ENCODE measurements at regions not wholly inside any gene's neighbourhood (a gene's known extent, or its start where the extent isn't known, plus 50 kb on each side); places are given as distances from the start of the nearest gene placed in this dataset.

DNA sequence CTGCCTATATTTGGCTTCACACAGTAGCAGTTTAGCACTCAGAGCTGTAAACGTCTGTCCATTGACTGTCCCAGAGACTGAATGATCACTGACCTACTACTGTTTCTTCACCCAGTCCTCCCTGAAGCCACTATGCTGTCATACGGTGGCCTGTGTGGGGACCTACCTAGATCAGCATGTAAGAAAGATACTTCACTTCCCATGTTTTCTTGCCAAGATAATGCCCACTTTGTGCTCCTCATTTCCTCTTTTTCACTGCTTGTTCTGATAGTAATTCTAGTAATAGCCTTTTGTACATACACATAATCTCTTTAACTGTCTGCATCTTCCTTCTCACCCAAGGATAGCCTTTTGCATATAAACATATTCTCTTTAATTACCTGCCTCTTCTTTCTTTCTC, 109.9 kb upstream of the TIAM2 start:
- DNase-seq: no peak
- H3K27me3 ChIP-seq: no peaks in the 10 kb centered on the region
- no peak overlapping the region for H3K27ac ChIP-seq
- H3K4me3 ChIP-seq: no peak overlapping the region
- no peaks in the 10 kb centered on the region for H3K36me3 ChIP-seq
- no peaks in the 10 kb centered on the region for H3K4me1 ChIP-seq
- H3K9me3 ChIP-seq (replicated peaks): no peaks in the 10 kb centered on the region

DNA sequence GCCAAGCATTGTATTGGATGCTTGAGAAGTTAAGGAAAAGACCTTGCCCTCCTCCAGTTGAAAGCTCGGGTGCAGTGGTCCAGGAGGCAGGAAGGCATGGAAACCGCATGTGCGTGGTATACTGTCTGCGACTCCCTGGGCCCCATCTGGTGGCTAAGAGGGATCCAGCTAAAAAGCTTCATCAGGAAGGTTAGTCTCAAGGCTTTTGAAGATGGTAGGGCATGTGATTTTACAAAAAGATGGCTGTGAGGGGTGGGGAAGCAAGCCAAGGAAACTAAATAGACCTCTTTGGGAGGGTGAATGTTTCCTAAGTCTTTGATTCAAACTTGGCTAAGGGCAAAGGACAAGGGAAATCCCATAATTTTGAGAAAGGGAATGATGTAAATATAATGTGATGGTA, 109.1 kb upstream of the TIAM2 start:
- no peaks in the 10 kb centered on the region for H3K9me3 ChIP-seq (replicated peaks)
- DNase-seq: no peak
- no peaks in the 10 kb centered on the region for H3K27me3 ChIP-seq
- no peaks in the 10 kb centered on the region for H3K4me1 ChIP-seq
- no peak overlapping the region for H3K4me3 ChIP-seq
- no peaks in the 10 kb centered on the region for H3K36me3 ChIP-seq
- no peak overlapping the region for H3K27ac ChIP-seq

DNA sequence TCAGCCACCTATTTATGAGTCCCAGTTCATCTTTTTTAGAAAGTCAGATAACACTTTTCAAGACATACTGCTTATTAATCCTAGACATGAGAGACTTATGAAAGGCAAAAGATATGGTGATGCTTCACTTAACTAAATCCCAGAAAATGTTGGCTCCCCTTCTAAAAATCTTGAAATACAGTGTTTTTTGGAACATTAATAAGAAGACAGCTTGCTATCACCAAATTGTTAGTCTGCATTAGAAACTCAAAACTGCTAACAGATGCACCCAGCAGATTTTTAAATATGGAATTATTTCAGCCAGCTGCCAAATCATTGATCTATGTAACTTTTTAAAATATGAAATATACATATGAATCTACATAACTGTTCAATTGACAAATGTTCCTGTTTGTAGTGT, 108.6 kb upstream of the TIAM2 start:
- Histone ChIP-seq H3K36me3 (no peaks in the 10 kb centered on the region), H3K27me3 (no peaks in the 10 kb centered on the region), H3K4me3 (no peak overlapping the region), H3K9me3 (replicated peaks) (no peaks in the 10 kb centered on the region), H3K27ac (no peak overlapping the region), H3K4me1 (no peaks in the 10 kb centered on the region)
- no peak for DNase-seq

DNA sequence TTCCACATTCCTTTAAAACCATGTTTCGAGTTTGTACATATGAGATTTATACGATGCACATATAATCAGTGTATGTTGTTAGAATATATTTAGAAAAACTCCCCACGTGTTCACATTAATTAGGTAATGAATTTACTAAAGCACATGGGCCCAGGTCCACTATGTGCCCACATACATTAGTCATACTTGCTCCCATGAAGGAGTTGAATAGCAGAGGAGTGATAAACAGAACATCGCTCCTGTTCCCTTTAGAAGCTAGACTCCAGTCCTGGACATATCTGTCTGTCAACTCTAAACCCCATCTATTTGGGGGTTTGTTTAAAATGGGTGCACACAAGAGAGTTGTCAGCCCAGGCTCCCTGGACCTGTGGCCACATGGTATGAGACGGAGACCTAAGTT, 108.1 kb upstream of the TIAM2 start:
- no peak overlapping the region for H3K4me3 ChIP-seq
- no peak overlapping the region for H3K27ac ChIP-seq
- no peaks in the 10 kb centered on the region for H3K27me3 ChIP-seq
- H3K4me1 ChIP-seq: no peaks in the 10 kb centered on the region
- no peaks in the 10 kb centered on the region for H3K36me3 ChIP-seq
- DNase-seq: no peak
- no peaks in the 10 kb centered on the region for H3K9me3 ChIP-seq (replicated peaks)

DNA sequence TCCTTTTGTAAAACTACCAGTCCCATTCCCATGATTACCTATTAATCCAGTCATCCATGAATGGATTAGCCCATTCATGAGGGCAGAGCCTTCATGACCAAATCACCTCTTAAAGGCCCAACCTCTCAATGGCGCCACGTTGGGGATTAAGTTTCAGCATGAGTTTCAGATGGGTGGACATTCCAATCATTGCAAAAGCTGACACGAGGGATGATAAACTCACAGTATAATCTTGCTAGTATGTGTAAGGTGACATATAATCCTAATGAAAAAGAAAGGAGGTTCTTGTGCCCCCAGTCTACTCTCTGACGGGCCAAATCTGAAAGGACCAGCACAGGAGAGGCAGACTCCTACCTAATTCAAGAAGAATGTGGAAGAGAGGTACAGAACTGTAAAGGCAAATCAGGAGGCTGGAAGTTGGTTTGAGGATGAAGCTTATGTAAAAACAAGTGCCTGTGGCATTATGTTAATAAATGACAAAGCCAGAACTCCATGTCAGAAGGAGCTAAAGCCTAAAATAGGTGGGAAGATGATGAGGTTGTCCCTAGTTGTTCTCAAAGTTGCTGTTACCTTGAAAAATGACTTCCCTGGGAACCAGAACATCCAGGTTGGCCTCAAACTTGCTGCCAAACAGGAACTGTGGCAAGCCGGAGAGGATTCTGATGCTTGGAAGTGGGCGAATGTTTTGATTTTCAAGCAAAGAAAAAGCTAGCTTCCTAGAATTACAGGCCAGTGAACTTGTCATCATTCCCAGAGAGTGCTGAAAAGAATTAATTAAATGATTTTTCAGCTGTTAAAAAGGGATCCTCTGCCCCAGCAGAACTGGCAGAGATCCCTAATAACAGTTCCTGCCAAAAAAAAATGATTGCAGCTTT, 106.5 kb upstream of the TIAM2 start:
- no peaks in the 10 kb centered on the region for H3K36me3 ChIP-seq
- no peak for DNase-seq
- no peaks in the 10 kb centered on the region for H3K9me3 ChIP-seq (replicated peaks)
- H3K4me1 ChIP-seq: no peaks in the 10 kb centered on the region
- no peak overlapping the region for H3K4me3 ChIP-seq
- H3K27ac ChIP-seq: no peak overlapping the region
- no peaks in the 10 kb centered on the region for H3K27me3 ChIP-seq

DNA sequence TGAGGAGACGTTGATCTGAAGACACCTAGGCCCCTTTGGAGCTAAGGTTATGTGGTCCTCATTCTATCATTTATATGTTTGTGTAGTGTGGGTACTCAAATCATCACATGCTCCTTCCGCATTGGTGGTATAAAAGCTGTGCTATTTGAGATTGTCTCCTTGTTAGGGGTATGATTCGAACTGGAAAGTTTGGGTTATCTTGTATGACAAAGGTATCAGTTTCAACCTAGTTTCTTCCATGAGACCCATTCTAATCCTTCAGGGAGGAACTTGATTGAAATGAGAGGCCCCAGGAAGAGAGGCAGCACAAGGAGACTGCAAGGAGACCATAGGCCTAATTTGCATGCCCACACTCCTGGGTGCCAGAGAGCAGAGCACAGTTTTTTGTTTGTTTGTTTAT, 104.2 kb upstream of the TIAM2 start:
- H3K9me3 ChIP-seq (replicated peaks): no peaks in the 10 kb centered on the region
- DNase-seq: no peak
- no peak overlapping the region for H3K4me3 ChIP-seq
- no peaks in the 10 kb centered on the region for H3K4me1 ChIP-seq
- no peak overlapping the region for H3K27ac ChIP-seq
- H3K27me3 ChIP-seq: no peaks in the 10 kb centered on the region
- H3K36me3 ChIP-seq: no peaks in the 10 kb centered on the region

DNA sequence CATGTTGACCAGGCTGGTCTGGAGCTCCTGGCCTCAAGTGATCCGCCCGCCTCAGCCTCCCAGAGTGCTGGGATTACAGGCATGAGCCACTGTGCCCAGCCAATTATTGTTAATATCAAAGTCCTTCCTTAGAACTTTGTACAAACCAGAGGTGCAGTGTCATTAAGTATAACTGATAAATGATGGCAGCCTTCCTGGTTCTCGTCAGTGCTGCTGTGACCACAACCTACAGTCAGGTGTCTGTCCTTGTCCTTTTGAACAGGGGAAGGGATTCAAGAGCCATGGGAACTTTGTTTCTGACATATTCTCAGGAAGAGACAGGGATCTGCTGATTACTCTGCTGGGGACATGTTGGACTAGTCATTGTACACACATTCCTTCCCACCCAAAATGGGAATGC, 103.2 kb upstream of the TIAM2 start:
- Histone ChIP-seq H3K27me3 (no peaks in the 10 kb centered on the region), H3K9me3 (replicated peaks) (no peaks in the 10 kb centered on the region), H3K36me3 (no peaks in the 10 kb centered on the region), H3K27ac (no peak overlapping the region), H3K4me1 (no peaks in the 10 kb centered on the region), H3K4me3 (no peak overlapping the region)
- DNase-seq: no peak

DNA sequence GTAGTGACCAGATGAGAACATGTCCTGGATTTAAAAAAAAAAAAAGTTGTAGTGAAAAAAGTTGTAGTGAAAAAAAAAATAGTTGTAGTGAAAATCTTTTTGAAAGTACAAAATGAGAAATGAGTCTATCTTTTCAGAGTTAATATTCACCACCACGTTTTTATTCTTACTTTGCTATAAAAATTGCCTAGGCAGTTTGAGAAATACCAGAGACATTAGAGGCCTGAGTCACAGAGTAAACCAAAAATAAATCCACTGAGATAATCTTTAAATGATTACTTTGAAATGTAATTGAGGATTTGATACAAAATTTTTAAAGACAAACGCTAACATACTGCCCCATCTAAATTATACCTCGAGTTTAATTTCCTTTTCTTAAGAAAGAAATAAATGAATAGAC, 101.2 kb upstream of the TIAM2 start:
- H3K4me3 ChIP-seq: no peak overlapping the region
- no peak overlapping the region for H3K27ac ChIP-seq
- DNase-seq: no peak
- H3K9me3 ChIP-seq (replicated peaks): no peaks in the 10 kb centered on the region
- no peaks in the 10 kb centered on the region for H3K27me3 ChIP-seq
- no peaks in the 10 kb centered on the region for H3K36me3 ChIP-seq
- H3K4me1 ChIP-seq: no peaks in the 10 kb centered on the region

DNA sequence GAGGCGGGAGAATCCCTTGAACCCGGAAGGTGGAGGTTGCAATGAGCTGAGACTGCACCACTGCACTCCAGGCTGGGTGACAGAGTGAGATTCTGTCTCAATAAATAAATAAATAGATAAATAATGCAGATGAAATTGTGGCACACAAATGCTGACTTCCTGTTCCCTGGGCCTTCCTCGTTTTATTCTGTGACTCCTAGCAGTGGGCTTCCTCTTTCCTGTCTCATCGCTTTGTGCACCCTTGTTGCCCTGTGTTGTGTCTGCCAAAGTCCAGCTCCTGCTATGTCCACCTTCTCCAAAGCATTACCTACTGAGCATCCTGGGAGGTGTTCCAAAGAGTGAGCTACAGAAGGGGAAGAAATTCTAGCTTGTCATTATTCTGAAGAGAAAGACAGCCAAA, 100.2 kb upstream of the TIAM2 start:
- H3K27me3 ChIP-seq: no peaks in the 10 kb centered on the region
- H3K4me3 ChIP-seq: no peak overlapping the region
- H3K9me3 ChIP-seq (replicated peaks): no peaks in the 10 kb centered on the region
- H3K27ac ChIP-seq: no peak overlapping the region
- no peaks in the 10 kb centered on the region for H3K4me1 ChIP-seq
- DNase-seq: no peak
- no peaks in the 10 kb centered on the region; the same call in 1 of the 2 replicates for H3K36me3 ChIP-seq

DNA sequence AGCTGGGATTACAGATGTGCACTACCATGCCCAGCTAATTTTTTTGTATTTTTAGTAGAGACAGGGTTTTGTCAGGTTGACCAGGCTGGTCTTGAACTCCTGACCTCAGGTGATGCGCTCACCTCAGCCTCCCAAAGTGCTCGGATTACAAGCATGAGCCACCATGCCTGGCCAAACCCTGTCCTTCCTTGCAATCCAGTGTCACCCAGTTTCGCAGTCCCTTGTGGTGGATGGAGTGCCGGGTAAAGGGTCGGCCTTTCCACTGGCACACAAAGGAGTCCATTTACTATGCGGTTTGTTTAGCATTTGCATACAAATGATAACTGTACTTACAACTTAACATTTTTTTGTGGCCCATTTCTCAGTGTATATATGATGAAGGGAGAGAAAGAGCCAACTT, 99.3 kb upstream of the TIAM2 start:
- no peak overlapping the region for H3K4me3 ChIP-seq
- no peak overlapping the region for H3K27ac ChIP-seq
- no peaks in the 10 kb centered on the region; the same call in 1 of the 2 replicates for H3K36me3 ChIP-seq
- no peaks in the 10 kb centered on the region for H3K9me3 ChIP-seq (replicated peaks)
- no peaks in the 10 kb centered on the region for H3K4me1 ChIP-seq
- no peaks in the 10 kb centered on the region for H3K27me3 ChIP-seq
- DNase-seq: no peak

DNA sequence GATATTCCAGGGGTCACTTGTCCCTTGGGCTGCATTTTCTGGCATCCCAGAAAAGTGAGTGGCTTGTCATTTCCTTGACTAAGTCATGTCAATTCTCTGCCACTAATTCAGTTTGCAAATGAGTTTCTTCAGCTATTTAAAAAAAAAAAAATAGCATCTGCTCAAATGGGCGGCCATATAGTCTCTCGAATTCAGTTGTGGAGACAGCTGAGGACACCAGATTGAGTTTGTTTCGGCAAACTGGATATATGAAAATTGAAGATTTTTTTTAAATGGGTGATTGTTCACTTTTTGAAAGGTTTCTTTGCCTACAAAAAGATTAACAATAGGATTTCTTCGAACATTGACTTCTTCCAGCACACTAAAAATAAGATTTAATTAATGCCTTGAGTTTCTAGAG, 96.3 kb upstream of the TIAM2 start:
- H3K4me1 ChIP-seq: no peaks in the 10 kb centered on the region
- no peak for DNase-seq
- H3K36me3 ChIP-seq: no peaks in the 10 kb centered on the region; the same call in 1 of the 2 replicates
- no peak overlapping the region for H3K27ac ChIP-seq
- no peaks in the 10 kb centered on the region for H3K27me3 ChIP-seq
- no peak overlapping the region for H3K4me3 ChIP-seq
- H3K9me3 ChIP-seq (replicated peaks): no peaks in the 10 kb centered on the region

DNA sequence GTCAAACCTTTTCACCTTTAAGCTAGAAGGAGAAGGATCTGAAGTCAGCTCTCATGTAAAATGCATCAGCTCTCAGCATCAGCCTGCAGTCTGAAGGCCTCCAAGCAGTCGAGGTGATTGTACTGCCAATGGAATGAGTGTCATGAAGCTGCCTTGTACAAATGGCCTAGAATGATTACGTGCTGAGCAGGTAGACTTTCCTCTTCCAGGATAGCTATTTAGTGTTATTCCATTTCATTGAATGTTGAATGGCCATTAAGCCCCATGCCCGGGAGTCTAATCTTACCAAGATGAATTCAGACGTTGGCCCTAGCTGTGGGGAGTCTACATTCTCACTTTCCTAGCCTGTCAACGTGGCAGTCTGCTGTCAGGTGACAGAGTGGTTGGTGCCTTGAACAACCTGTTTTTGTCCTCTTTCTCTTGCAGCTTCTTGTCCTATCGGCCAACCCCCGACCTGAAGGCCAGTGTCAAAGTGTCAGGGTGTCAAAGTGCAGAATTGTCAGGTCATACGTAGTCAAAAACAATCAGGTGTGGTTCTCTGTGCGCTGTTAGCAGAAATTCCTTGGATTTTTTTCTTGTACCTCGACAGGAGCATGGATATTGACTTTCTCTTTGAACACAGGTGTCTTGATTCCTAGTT, 95.2 kb upstream of the TIAM2 start:
- H3K36me3 ChIP-seq: no peaks in the 10 kb centered on the region; the same call in 1 of the 2 replicates
- no peak overlapping the region for H3K4me3 ChIP-seq
- no peaks in the 10 kb centered on the region for H3K9me3 ChIP-seq (replicated peaks)
- no peak overlapping the region for H3K27ac ChIP-seq
- no peaks in the 10 kb centered on the region for H3K27me3 ChIP-seq
- H3K4me1 ChIP-seq: no peaks in the 10 kb centered on the region
- DNase-seq: no peak

DNA sequence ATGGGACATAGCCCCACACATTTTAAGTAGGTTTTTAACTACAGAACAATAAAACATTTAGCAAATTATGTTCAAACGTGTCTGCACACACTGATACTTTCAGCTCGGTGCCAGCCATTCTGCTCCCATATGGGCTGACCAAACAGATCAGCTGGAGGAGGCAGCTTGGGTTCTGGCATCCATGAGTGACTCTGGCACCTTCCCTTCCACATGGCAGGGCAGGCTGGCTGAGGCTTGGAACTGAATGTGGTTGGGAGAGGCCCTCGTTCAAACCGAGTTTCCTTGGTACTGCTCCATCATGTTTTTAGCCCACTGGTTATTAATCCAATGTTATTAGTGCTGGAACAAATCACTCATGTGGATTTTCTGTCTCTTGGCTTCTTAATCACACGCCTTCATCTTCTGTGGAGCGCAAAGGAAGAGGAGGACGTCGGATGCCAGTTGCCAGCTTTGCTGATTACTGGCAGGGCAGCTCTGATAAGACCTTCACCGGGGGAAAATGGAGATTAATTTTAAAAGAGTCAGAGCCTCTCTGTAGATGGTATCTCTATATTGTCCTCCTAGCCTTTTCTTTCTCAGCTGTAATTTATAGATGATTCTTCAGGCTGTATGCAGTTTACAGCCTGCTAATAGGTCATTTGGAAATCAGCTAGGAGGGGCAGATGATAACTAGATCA, 93.1 kb upstream of the TIAM2 start:
- Histone ChIP-seq H3K27me3 (no peaks in the 10 kb centered on the region), H3K4me3 (no peak overlapping the region), H3K36me3 (no peaks in the 10 kb centered on the region; the same call in 1 of the 2 replicates), H3K4me1 (no peaks in the 10 kb centered on the region), H3K9me3 (replicated peaks) (no peaks in the 10 kb centered on the region), H3K27ac (no peak overlapping the region)
- DNase-seq: no peak

DNA sequence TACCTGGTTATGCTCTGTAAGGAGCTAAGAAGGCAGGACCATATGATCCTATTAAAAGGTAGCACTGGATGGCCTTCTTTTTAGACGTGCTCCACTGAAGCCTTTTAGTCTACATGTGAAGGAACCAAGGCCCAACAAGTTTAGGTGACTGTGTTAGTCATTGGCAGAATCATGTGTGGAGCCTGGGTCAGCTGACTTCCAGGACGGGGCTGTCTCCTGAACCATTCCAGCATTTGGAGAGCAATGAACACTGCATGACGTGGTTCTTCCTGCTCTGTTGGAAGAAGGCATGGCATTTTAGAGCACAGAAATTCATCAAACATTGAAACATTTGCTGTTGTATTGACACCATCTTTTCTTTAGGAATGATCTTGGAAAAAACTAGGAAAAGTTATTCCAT, 87.8 kb upstream of the TIAM2 start:
- Histone ChIP-seq H3K27ac (no peak overlapping the region), H3K27me3 (no peaks in the 10 kb centered on the region), H3K9me3 (replicated peaks) (no peaks in the 10 kb centered on the region), H3K4me3 (no peak overlapping the region), H3K4me1 (no peaks in the 10 kb centered on the region), H3K36me3 (no peaks in the 10 kb centered on the region)
- DNase-seq: no peak

DNA sequence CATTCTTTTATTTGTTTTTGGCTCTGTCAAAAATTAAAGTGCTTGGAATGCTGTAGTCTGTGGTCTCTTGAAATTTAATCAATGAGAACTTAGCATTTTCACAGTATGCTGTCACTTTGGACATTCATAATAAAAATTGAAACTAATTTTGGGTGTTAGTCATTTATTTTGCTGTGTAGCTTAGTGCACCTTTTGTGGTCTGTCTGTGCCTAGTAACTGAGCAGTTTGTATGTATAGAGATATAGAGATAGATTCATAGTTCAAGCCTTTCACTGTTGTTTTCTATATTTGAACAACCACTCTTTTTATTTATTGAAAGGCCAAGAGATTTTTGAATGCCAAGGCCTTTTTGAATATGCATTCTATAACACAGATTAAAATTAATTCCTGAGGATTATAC, 86.4 kb upstream of the TIAM2 start:
- no peak for DNase-seq
- Histone ChIP-seq H3K4me3 (no peak overlapping the region), H3K27ac (no peak overlapping the region), H3K36me3 (no peaks in the 10 kb centered on the region), H3K27me3 (no peaks in the 10 kb centered on the region), H3K4me1 (no peaks in the 10 kb centered on the region), H3K9me3 (replicated peaks) (no peaks in the 10 kb centered on the region)

All from SJCRH30 (cell line).